ENCODE measurements at regions not wholly inside any gene's neighbourhood (a gene's known extent, or its start where the extent isn't known, plus 50 kb on each side); places are given as distances from the start of the nearest gene placed in this dataset.

- Histone ChIP-seq H3K4me2 (ENCODE audit: low read length) (no peak overlapping the region), H3K36me3 (ENCODE audit: control insufficient read depth, low read length) (no peaks in the 10 kb centered on the region)
- TF ChIP-seq CTCF (IDR thresholded peaks at IDR 0.05; ENCODE audit: low read depth, low read length, poor library complexity, severe bottlenecking) (no peak), EZH2phosphoT487 (IDR thresholded peaks at IDR 0.05; ENCODE audit: borderline replicate concordance, low read length) (no peak)
These were observed 85.4 kb upstream of the RALY start for GRCh38 chr20:33908336-33908735.

GRCh38 chr20:33908868-33909267, 84.8 kb upstream of the RALY start:
- H3K36me3 ChIP-seq (ENCODE audit: control insufficient read depth, low read length): no peaks in the 10 kb centered on the region
- H3K9me3 ChIP-seq (ENCODE audit: control insufficient read depth, insufficient read depth, low read length): no peaks in the 10 kb centered on the region
- no peak overlapping the region for H3K27ac ChIP-seq (ENCODE audit: low read depth, low read length)
- H3K9me2 ChIP-seq (replicated peaks; ENCODE audit: control insufficient read depth, low read length): no peaks in the 10 kb centered on the region
- no peaks in the 10 kb centered on the region for H4K20me1 ChIP-seq (ENCODE audit: control insufficient read depth, insufficient read depth, low read depth, low read length)
- H3K4me1 ChIP-seq (ENCODE audit: control insufficient read depth, low read length): peaks cover 5% of the 10 kb centered on the region
- H3K79me2 ChIP-seq (ENCODE audit: control insufficient read depth, low read length): no peaks in the 10 kb centered on the region
- H3K27me3 ChIP-seq (ENCODE audit: control insufficient read depth, low read length): no peaks in the 10 kb centered on the region; the same call in 1 of the 2 replicates
- TF ChIP-seq CTCF (IDR thresholded peaks at IDR 0.05; ENCODE audit: low read depth, low read length, poor library complexity, severe bottlenecking) (no peak), EZH2phosphoT487 (IDR thresholded peaks at IDR 0.05; ENCODE audit: borderline replicate concordance, low read length) (no peak)
- H3F3A ChIP-seq (ENCODE audit: control insufficient read depth, insufficient read depth): no peaks in the 10 kb centered on the region
- H3K4me2 ChIP-seq (ENCODE audit: low read length): no peak overlapping the region
- H3K4me3 ChIP-seq (ENCODE audit: low read length): no peak overlapping the region

More at GRCh38 chr20:33908336-33908735, 85.4 kb upstream of the RALY start:
- no peaks in the 10 kb centered on the region for H3F3A ChIP-seq (ENCODE audit: control insufficient read depth, insufficient read depth)
- H3K27ac ChIP-seq (ENCODE audit: low read depth, low read length): no peak overlapping the region
- H3K79me2 ChIP-seq (ENCODE audit: control insufficient read depth, low read length): no peaks in the 10 kb centered on the region
- H3K27me3 ChIP-seq (ENCODE audit: control insufficient read depth, low read length): no peaks in the 10 kb centered on the region; the same call in 1 of the 2 replicates
- no peaks in the 10 kb centered on the region for H3K9me2 ChIP-seq (replicated peaks; ENCODE audit: control insufficient read depth, low read length)
- H4K20me1 ChIP-seq (ENCODE audit: control insufficient read depth, insufficient read depth, low read depth, low read length): no peaks in the 10 kb centered on the region
- H3K4me3 ChIP-seq (ENCODE audit: low read length): no peak overlapping the region
- H3K9me3 ChIP-seq (ENCODE audit: control insufficient read depth, insufficient read depth, low read length): no peaks in the 10 kb centered on the region
- H3K4me1 ChIP-seq (ENCODE audit: control insufficient read depth, low read length): peaks cover 5% of the 10 kb centered on the region

GRCh38 chr20:33909331-33909921, 84.3 kb upstream of the RALY start:
- Histone ChIP-seq H3K4me2 (ENCODE audit: low read length) (no peak overlapping the region), H3K9me2 (replicated peaks; ENCODE audit: control insufficient read depth, low read length) (no peaks in the 10 kb centered on the region), H3K79me2 (ENCODE audit: control insufficient read depth, low read length) (no peaks in the 10 kb centered on the region), H3F3A (ENCODE audit: control insufficient read depth, insufficient read depth) (no peaks in the 10 kb centered on the region), H4K20me1 (ENCODE audit: control insufficient read depth, insufficient read depth, low read depth, low read length) (no peaks in the 10 kb centered on the region), H3K9me3 (ENCODE audit: control insufficient read depth, insufficient read depth, low read length) (no peaks in the 10 kb centered on the region), H3K27ac (ENCODE audit: low read depth, low read length) (no peak overlapping the region), H3K4me3 (ENCODE audit: low read length) (no peak overlapping the region), H3K27me3 (ENCODE audit: control insufficient read depth, low read length) (no peaks in the 10 kb centered on the region; the same call in 1 of the 2 replicates), H3K36me3 (ENCODE audit: control insufficient read depth, low read length) (no peaks in the 10 kb centered on the region), H3K4me1 (ENCODE audit: control insufficient read depth, low read length) (peaks cover 5% of the 10 kb centered on the region)
- TF ChIP-seq EZH2phosphoT487 (IDR thresholded peaks at IDR 0.05; ENCODE audit: borderline replicate concordance, low read length) (no peak), CTCF (IDR thresholded peaks at IDR 0.05; ENCODE audit: low read depth, low read length, poor library complexity, severe bottlenecking) (no peak)
